NOMO-1 treated with DMSO at 0.1 percent for 48 hours (cell line): ENCODE measurements at regions not wholly inside any gene's neighbourhood (a gene's known extent, or its start where the extent isn't known, plus 50 kb on each side); places are given as distances from the start of the nearest gene placed in this dataset.
"Not testable (repeated sequence)": the region's sequence is repeated elsewhere in the genome, so short reads cannot be mapped to it uniquely, and the experiment has no call there.

Source experiments
- DNase-seq: peaks from one replicate; lab custom pipeline; 2025; ENCODE audit not compliant: unreplicated experiment; lab: John Stamatoyannopoulos, UW

DNA sequence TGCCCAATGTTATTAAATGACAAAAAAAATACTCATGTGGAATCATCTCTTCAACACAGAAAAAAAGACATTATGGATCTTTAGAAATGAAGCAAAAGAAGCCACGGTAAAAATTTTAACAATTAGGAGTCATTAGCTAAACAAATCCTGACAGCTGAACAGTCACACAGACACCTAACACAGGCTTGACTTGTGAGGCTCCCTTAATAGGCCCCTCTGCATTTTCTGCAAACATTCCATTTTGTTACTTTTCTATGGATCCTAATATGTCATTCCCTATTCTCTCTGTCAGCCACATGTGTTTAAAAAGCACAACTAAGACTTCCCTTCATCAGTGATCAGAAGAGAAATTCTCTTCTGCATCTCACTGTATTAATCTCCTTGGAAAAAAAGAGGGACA is 1331.5 kb downstream of the CDH8 start:
- no peak for DNase-seq

DNA sequence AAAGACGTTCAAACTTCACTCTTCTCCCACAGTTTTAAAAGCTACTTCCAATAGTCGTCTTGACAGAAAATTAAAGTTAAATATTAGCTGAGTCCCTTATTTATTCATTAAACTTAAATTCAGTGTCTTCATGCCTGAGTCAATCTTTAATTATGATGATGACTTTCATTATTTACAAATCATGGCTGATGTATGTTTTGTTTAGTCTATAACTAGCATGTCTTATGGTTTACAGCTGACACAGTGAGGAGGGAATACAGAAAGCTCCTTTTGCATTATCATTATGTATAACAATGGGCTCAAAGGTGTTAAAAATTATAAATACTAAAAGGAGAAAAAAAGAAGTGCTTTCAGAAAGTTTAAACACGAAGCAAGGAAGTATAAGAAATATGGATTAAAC is 1333.1 kb downstream of the CDH8 start:
- no peak for DNase-seq

DNA sequence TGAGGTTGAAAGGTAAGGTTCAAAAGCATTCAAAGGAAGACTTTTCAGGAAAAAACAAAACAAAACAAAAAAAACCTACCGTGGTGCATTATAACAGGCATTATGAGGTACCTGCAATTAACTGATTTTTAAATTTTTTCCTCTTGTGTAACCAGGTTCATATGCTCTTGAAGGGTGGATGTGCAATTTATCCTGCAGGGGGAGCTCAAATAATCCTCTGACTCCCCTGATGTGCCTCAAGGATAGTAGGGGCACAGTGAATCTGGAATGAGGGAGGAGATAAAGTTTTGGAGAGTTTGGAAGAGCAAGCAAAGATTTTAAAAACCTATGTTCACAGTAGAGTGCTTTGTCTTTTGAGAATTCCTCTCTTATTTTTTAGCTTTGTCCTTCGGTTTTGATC is 1349.4 kb downstream of the CDH8 start:
- DNase-seq = no peak

DNA sequence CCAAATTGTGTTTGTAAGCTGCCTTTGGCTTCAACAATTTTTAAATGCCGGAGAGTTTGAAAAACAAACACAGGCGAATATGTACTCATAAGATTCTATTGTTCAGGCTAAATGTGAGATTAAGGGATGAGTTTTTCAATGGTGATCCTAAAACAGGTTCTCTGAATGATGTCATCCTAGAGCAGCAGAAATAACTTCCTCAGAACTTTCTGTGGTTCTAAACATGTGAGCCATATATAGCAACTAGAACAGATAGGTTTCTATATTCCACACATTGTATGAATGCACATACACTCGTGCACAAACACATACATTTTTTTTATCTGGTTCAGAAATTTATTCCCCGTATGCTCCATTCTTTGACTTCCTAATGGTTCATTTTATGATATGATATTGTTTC is 1352.2 kb downstream of the CDH8 start:
- DNase-seq = no peak

DNA sequence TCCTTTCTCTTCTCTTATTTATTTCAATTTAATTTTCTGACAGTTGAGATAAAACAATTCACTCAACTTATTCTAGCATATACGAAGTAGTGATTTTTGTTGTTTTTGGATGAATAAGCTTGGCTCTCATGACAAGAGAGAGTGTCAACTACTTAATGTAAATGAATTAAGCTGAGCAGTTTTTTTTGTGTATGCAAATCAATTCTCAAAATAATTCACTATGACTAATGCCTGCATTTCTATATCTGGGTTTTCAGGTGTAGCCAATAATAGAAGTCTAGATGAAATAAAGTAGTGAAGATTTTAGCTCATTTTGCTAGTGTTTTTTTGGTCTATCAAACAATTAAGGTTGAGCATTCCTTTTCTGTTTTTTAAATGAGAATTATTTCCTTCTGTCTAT is 1354.0 kb downstream of the CDH8 start:
- no peak for DNase-seq

DNA sequence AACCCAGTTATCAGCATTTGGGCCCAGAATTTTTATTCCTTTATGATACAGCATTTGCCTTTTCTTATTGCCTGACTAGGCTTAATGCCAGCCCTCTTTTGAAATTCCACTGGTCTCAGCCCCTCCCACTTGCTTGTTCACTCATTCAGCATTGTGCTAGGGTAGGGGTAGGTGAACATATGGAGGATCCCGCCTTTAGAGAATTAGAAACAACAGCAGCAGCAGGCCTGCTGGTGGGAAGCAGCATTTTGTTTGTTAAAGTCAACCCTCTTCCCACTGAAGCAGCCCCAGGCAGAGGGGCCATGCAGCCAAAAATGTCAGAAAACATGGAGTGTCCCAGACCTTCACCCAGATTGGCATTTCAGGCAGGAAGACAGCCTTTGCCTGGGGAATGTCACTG is 1355.2 kb downstream of the CDH8 start:
- DNase-seq = no peak

DNA sequence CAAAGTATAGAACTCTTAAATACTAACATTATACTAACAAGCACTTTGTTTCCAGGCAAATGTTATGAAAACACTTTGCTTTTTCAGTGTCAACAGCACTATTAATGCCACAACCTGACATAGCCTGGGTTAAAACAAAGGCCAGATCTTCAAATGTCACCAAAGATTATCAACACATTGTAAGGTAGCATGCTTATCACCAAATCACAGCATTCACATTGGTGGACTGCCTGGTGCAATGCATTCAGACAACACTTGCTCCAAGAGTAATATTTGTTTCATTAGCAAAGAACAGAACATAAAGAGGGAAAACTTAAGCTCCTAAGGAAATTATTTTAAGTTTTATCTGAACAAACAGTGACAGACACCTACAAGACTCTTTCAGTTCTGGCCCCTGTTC is 1361.2 kb downstream of the CDH8 start:
- DNase-seq = no peak

DNA sequence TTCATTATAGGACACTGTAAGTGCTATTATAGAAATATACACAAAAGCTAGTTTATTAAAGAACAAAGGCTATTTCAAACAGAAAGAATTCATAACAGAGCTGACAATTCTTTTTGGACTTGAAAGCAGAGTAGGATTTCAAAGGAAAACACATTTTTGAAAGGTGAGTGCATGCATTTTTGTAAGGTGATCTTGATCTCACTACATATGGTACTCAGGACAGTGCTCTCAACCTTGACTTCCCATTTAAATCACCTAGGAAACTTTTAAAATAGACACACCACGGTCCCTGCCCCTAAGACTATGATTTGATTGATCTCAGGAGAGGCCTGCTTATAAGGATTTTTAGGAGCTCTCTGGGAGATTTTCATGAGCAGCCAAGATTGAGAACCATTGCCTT is 1362.0 kb downstream of the CDH8 start:
- no peak for DNase-seq

DNA sequence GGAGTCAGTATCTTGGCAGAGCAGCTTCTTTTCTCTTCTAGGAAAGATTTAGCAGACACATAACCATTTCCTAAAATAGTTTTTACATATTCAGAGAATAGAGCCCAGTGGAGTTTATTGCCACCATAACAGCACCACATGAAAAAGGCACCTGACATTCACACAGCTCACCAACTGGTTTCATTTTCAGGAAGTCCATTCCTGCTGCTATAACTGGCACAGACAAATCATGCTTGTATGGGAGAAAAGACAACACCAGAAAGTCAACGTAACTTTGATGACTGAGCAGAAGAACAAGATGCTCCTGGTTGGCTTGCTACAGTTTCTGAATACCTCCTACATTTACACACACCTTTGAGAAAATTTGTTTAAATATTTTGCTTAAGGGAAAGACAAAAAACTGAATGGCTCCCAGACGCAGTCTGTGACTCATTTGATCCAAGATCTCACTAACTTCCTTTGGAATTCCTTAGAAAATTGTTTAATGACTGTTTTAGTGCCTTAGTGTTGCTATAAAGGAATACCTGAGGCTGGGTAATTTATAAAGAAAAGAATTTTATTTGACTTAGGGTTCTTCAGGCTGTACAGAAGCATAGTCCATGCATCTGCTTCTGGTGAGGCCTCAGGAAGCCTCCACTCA is 1380.6 kb downstream of the CDH8 start:
- no peak for DNase-seq

DNA sequence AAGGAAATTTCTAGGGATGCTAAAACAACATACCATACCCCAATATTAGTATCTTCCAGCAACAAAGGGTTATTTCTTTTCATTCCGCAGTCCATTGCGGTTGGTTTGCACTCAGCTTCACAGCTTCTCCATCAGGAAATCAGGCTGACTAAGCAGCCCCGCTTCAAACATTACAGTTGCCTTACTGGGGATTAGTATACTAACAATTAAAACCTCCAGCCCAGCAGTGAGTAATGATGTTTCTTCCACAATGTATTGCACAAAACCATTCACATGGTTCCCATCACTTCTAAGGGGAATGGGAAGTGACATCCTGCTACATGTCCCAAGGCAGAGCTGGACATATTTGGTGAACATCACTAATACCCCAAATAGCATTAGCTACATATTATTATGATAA is 1384.9 kb downstream of the CDH8 start:
- DNase-seq = no peak

DNA sequence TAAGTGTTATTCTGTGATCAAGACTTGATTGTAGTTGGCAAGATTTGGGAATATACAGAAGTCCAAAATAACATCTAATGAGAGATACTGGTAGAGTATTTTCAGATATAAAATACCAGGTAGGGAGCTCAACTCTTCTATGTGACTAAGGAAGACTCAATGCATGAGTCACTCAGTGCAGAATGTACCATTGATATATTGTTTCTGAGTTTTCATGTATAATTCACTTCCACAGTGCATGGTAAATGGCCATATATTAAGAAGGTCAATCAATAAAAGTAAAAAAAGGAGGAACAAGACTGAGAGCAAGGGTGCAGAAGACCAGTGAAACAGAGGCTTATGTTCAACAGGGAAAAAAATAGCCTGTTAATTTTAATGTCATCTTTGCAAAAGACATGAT is 1387.9 kb downstream of the CDH8 start:
- DNase-seq = no peak

DNA sequence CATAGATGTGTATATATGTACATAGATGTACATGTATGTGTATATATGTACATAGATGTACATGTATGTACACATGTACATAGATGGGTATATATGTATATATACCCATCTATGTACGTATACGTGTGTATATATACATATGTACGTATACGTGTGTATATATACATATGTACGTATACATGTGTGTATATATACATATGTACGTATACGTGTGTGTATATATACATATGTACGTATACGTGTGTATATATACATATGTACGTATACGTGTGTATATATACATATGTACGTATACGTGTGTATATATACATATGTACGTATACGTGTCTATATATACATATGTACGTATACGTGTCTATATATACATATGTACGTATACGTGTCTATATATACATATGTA is 1388.8 kb downstream of the CDH8 start:
- not testable (repeated sequence) for DNase-seq

DNA sequence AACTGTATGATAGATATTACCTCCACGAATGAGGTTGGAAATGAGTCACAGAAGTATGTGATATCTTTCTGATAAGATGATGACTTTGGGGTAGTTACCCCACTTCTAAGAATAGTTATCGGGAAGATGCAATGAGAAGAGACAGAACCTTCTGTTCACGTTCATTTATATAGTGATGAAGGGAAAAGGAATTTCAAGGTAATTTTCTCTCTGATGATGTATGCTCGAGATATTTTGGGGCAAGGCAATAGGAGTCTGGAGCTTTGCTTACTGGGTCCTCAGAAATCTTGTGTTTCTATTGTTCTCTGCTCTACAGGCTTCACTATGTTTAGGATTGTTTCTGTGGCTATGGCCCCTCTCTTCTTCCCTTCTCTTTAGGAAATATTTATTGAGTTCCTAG is 1389.6 kb downstream of the CDH8 start:
- no peak for DNase-seq

DNA sequence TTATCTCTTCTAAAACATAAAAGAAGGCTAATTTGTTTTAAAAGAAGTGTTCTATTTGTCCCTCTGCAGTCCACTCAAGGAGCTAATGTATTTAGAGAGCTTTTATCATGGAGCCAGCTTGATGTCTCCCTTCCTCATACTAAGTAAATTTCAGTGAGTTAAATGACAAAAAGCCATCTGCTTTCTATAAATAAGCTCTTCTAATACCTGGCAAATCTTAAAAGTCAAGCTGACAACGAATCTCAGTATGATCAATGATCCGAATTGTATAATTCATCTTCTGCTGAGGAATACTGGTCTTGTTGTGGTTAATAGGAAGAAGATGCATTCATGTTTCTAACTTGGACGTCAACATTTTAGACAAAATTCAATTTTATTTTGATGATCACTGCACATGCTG is 1390.7 kb downstream of the CDH8 start:
- no peak for DNase-seq

DNA sequence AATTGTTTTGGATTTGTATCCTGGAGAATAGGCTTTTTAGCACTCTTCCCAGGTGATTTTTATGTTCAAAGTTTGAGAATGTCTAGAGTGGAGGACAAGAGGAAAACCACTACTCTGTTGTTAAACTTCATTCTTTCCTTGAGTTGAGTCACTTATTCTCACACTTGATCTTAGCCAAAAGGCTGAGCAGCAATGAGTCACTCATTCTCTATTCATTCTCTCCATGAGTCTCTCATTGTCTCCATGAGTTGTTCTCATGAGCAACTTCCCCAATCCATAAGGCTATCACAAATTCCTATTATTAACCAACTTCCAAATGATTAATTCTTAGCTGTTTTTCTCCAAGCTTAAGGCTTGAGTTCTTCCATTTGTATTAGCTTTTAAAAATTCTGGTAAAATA is 1393.3 kb downstream of the CDH8 start:
- DNase-seq = no peak

DNA sequence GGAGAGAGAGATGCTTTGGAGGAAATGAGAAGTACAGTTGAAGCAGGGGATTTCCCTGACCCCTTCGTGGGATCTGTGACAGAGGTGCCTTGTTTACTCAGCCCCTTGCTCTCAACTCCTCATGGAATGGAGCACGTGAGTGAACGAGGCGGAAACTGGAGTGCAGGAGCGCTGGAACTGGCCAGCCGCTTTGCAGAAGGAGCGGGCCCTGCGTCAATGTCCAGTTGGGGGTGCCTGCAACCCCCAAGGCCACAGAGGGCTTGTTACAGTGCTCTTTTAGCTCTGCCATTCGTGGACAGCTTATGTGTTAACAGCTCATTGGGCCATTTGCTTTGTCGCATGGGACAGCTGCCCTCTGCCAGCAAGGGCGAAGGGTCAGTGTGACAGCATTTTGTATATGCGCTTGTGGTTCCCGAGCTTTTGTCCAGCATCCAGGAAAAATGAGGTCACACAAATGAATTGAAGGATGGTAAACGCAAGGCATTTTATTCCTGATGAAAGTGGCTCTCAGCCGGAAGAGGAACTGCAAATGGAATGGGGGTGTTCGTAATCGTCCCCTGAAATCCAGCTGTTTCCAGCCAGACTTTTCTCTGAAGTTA is 1395.1 kb downstream of the CDH8 start:
- DNase-seq = no peak

DNA sequence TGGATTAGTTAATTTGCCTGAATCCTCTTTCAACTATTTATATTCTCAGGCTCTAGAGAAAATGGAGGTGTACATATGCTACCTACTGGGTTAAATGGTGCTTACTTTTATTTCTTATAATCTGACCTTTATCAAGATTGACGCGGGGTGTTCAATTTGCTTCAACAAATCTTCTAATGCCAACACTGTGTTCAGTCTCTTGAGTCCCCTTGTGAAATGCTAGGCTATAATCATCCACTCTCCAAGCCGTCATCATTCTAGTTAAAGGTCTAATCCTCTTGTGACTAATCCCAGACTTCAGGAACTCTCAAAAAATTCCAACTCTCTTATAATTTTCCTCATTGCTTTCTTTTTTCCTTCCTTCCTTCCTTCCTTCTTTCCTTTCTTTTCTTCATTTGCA is 1396.2 kb downstream of the CDH8 start:
- no peak for DNase-seq

DNA sequence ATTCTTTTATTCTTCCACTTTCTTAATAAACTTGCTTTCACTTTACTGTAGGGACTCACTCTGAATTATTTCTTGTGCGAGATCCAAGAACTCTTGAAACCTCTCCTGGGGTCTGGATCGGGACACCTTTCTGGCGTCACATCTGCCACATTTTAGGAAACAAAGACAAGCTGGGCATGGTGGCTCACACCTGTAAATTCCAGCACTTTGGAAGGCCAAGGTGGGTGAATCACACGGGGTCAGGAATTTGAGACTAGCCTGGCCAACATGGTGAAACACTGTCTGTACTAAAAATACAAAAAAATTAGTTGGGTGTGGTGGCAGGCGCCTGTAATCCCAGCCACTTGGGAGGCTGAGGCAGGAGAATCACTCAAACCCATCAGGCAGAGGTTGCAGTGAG is 1399.6 kb downstream of the CDH8 start:
- DNase-seq = not testable (repeated sequence)

DNA sequence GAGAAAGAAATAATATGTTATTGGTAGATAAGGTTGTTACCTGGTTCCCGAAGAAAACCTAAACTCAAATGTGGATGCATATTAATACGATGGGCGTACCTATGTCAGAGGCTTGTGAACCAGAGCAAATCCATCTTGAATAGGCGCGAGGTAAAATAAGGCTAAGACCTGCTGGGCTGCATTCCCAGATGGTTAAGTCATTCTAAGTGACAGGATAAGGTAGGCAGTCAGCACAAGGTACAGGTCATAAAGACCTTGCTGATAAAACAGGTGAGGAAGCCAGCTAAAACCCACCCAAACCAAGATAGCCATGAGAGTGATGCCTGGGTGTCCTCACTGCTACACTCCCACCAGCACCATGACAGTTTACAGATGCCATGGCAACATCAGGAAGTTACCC is 1400.1 kb downstream of the CDH8 start:
- DNase-seq = no peak

DNA sequence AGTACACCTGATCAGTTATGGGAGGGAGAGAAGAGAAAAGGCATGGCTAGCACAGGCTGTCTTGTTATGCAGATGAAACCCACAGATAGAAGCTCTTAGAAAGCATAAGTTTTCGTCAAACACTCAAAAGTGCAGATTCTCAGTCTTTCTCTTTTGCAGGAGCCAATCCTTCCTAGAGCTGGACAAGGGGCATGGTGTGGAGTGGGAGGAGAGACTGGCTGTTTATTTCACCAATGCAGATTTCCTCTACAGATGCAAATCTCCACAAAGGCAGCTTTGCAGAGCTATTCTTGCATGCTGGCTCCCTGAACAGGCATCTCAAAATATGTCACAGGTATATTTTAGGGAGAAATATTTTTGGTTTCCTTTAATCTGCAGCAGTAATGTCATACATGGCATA is 1400.7 kb downstream of the CDH8 start:
- no peak for DNase-seq

DNA sequence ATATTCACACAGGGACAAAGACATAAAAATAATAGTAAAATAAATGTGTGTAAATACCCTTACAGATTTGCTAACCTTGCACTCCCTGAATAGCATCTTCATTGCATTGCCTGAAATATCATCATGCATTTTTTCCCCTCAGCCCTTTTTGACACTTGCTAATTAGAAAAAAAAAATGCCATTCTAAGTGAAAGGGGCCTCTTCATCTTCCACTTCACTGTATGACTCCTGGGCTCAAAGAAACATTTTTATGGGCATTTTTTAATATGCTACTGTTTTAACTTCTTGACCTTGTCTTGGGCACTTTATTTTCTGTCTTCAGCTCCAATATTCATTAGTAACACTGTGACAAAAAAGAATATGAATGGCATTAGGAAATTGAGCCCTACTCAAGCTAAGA is 1424.4 kb downstream of the CDH8 start:
- DNase-seq = no peak

DNA sequence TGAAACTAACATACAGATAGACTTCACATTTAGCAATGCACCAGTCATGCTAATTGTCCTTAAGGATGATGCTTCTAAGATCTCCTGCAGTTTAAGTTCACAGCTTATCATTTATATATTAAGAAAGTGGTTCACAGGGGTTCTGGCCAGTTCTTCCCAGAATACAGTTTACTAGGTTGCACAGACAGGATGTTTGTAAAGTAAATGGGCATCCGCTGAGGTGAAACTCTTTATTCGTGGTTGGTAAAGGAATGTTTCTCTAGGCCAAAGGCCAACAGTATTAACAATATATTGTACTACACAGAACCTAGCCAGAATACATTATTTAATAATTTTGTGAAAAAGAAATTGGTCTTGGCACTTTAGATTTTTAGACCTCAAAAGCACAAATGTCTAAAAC is 1427.3 kb downstream of the CDH8 start:
- no peak for DNase-seq

DNA sequence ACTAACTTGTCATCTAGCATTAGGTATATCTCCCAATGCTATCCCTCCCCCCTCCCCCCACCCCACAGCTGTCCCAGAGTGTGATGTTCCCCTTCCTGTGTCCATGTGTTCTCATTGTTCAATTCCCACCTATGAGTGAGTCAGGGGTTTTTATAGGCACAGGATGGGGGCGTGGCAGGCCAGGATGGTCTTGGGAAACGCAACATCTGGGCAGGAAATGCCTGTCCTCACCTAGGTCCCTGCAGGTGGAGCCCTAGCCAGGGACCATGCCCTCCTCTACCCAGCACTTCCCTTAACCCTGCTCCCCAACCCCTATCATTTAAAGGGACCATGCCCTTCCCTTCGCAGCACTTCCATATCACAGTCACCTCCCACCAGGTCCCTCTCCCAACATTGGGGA is 1430.6 kb downstream of the CDH8 start:
- not testable (repeated sequence) for DNase-seq
